GM23338 (cell line): ENCODE measurements at regions not wholly inside any gene's neighbourhood (a gene's known extent, or its start where the extent isn't known, plus 50 kb on each side); places are given as distances from the start of the nearest gene placed in this dataset.

Experiments used
- CREB1 ChIP-seq: fragments of 250-450 bp; sonication (Bioruptor Pico); IDR thresholded peaks from 2 replicates; pipeline ENCODE4 v1.5.0; 2020; ENCODE audit warnings: low read depth, mild to moderate bottlenecking, moderate library complexity
- CTCF ChIP-seq, 2 experiments: fragments of 200-600 bp in 1 of 2; sonication (generic) in 1 of 2; conservative IDR thresholded peaks; 2 replicates each; pipeline versions ENCODE4 v1.5.1 to v1.6.1; 2016 to 2017; ENCODE audit warnings: antibody characterized with exemption in 2 of 2, low read depth in 2 of 2, mild to moderate bottlenecking in 2 of 2, moderate library complexity in 1 of 2
- EZH2 ChIP-seq: fragments of 200-600 bp; sonication (generic); IDR thresholded peaks from one replicate; pipeline ENCODE4 v1.8.0; 2017; ENCODE audit warnings: antibody characterized with exemption, mild to moderate bottlenecking, low read depth; ENCODE audit not compliant: unreplicated experiment
- EZH2phosphoT487 ChIP-seq: fragments of 200-600 bp; sonication (generic); IDR thresholded peaks from one replicate; pipeline ENCODE4 v1.8.1; 2018; ENCODE audit warnings: antibody characterized with exemption; ENCODE audit not compliant: unreplicated experiment
- POLR2AphosphoS5 ChIP-seq: IDR thresholded peaks from 2 replicates; pipeline ENCODE4 v1.6.1; 2016; ENCODE audit warnings: antibody characterized with exemption, low read depth

- peak in 1 of 2 experiments; percentile 28; a peak in 1 of 4 replicates for TF ChIP-seq CTCF (conservative IDR thresholded peaks at IDR 0.05; ENCODE audit: low read depth in 2 of 2)
- TF ChIP-seq EZH2phosphoT487, result no peak
- no peak for TF ChIP-seq CREB1 (CRISPR knock-in tag)
- no peak for TF ChIP-seq POLR2AphosphoS5
- no peak for TF ChIP-seq EZH2
Observed at GRCh38 chr5:159440235-159440634, 109.9 kb upstream of the IL12B start.
